Tibial nerve (tissue), 3 donors: ENCODE measurements at regions not wholly inside any gene's neighbourhood (a gene's known extent, or its start where the extent isn't known, plus 50 kb on each side); places are given as distances from the start of the nearest gene placed in this dataset.

Experiments
- POLR2A ChIP-seq, 2 donors: fragments of 450-650 bp; IDR thresholded peaks; one replicate each; pipeline ENCODE4 v1.6.1; 2017; ENCODE audit warnings: antibody characterized with exemption in 2 of 2, mild to moderate bottlenecking in 2 of 2, moderate library complexity in 2 of 2
- TF ChIP-seq, protein P1 (sequence below), 5 experiments: fragments of 200-600 bp in 3 of 5; fragments of 450-650 bp in 2 of 5; sonication (generic) in 3 of 5; IDR thresholded peaks; one replicate each; pipeline ENCODE4 v1.5.1; 2016 to 2019; ENCODE audit warnings: antibody characterized with exemption in 5 of 5, mild to moderate bottlenecking in 3 of 5, moderate library complexity in 2 of 5

DNA sequence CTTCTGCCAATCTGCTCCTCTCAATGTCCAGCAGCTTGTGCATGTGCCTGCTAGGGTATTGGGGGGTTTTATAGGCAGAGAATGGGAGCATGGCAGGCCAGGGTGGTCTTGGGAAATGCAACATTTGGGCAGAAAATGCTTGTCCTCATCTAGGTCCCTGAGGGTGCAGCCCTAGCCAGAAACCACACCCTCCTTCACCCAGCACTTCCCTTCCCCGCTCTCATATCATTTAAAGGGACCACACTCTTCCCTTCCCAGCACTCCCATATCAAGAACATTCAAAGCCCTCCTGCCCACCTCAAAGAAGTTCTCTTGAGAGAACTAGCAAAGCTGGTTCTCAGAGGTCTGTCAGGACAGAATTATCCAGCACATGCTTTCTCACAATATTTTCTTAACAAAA lies 62.1 kb downstream of the HSD3B1 start:
- TF ChIP-seq, protein P1, sequence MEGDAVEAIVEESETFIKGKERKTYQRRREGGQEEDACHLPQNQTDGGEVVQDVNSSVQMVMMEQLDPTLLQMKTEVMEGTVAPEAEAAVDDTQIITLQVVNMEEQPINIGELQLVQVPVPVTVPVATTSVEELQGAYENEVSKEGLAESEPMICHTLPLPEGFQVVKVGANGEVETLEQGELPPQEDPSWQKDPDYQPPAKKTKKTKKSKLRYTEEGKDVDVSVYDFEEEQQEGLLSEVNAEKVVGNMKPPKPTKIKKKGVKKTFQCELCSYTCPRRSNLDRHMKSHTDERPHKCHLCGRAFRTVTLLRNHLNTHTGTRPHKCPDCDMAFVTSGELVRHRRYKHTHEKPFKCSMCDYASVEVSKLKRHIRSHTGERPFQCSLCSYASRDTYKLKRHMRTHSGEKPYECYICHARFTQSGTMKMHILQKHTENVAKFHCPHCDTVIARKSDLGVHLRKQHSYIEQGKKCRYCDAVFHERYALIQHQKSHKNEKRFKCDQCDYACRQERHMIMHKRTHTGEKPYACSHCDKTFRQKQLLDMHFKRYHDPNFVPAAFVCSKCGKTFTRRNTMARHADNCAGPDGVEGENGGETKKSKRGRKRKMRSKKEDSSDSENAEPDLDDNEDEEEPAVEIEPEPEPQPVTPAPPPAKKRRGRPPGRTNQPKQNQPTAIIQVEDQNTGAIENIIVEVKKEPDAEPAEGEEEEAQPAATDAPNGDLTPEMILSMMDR (IDR thresholded peaks at IDR 0.05), result no peak
- no peak for TF ChIP-seq POLR2A (IDR thresholded peaks at IDR 0.05)
